Occipital lobe (tissue), 1 donor: ENCODE measurements at regions not wholly inside any gene's neighbourhood (a gene's known extent, or its start where the extent isn't known, plus 50 kb on each side); places are given as distances from the start of the nearest gene placed in this dataset.

Experiments used
- DNase-seq: peaks from one replicate; lab custom pipeline; 2025; lab: John Stamatoyannopoulos, UW

GRCh38 chr17:34420254-34420766 is 57.3 kb upstream of the CCL1 start:
- peak; percentile 50 for DNase-seq

GRCh38 chr17:34416116-34416515 is 53.1 kb upstream of the CCL1 start:
- no peak for DNase-seq

- no peak for DNase-seq
Measured at GRCh38 chr17:34414339-34414738, 51.3 kb upstream of the CCL1 start.

- peak; percentile 18 for DNase-seq
Measured at GRCh38 chr17:34413443-34414119, 50.5 kb upstream of the CCL1 start.

- no peak for DNase-seq
Measured at GRCh38 chr17:34412965-34413441, 50.0 kb upstream of the CCL1 start.
